Right renal cortex interstitium (tissue), 3 donors: ENCODE measurements at regions not wholly inside any gene's neighbourhood (a gene's known extent, or its start where the extent isn't known, plus 50 kb on each side); places are given as distances from the start of the nearest gene placed in this dataset.

Experiments
- DNase-seq, 3 donors: peaks; one replicate each; pipeline ENCODE4 v3.0.0-alpha.2; 2013; ENCODE audit warnings: low read depth in 3 of 3, low spot score in 2 of 3

- no peak for DNase-seq
Measured at GRCh38 chr13:105059786-105060185, 1475.7 kb downstream of the EFNB2 start.

- no peak for DNase-seq
Measured at GRCh38 chr13:105058517-105058916, 1476.9 kb downstream of the EFNB2 start.

- DNase-seq: no peak
Measured at GRCh38 chr13:105052711-105053110, 1482.8 kb downstream of the EFNB2 start.

GRCh38 chr13:105050686-105051085 is 1484.8 kb downstream of the EFNB2 start:
- DNase-seq: no peak

GRCh38 chr13:105048677-105049076 is 1486.8 kb downstream of the EFNB2 start:
- DNase-seq: no peak

GRCh38 chr13:105047676-105048295 is 1487.7 kb downstream of the EFNB2 start:
- no peak for DNase-seq

- DNase-seq: no peak
Measured at GRCh38 chr13:105037110-105037509, 1498.4 kb downstream of the EFNB2 start.

- DNase-seq: no peak
Measured at GRCh38 chr13:105035092-105035491, 1500.4 kb downstream of the EFNB2 start.

- no peak for DNase-seq
Measured at GRCh38 chr13:105033999-105034398, 1501.5 kb downstream of the EFNB2 start.

GRCh38 chr13:105031306-105031705 is 1504.2 kb downstream of the EFNB2 start:
- DNase-seq: no peak

- no peak for DNase-seq
Measured at GRCh38 chr13:105030851-105031250, 1504.6 kb downstream of the EFNB2 start.

- no peak for DNase-seq
Measured at GRCh38 chr13:105019073-105019472, 1516.4 kb downstream of the EFNB2 start.

- no peak for DNase-seq
Measured at GRCh38 chr13:105016266-105016665, 1519.2 kb downstream of the EFNB2 start.

- DNase-seq: no peak
Measured at GRCh38 chr13:105008604-105009003, 1526.9 kb downstream of the EFNB2 start.

GRCh38 chr13:105007166-105007808 is 1528.2 kb downstream of the EFNB2 start:
- DNase-seq: no peak

- no peak for DNase-seq
Measured at GRCh38 chr13:104996022-104996421, 1539.4 kb downstream of the EFNB2 start.

- no peak for DNase-seq
Measured at GRCh38 chr13:104993708-104994107, 1541.8 kb downstream of the EFNB2 start.

GRCh38 chr13:104987621-104988020 is 1547.8 kb downstream of the EFNB2 start:
- DNase-seq: no peak

- peak in 2 of 3 donors; percentile 27 to 32 for DNase-seq
Measured at GRCh38 chr13:104984296-104984818, 1551.1 kb downstream of the EFNB2 start.

- no peak for DNase-seq
Measured at GRCh38 chr13:104983601-104984000, 1551.9 kb downstream of the EFNB2 start.

GRCh38 chr13:104980586-104980985 is 1554.9 kb downstream of the EFNB2 start:
- DNase-seq: no peak

GRCh38 chr13:104979281-104980030 is 1556.0 kb downstream of the EFNB2 start:
- no peak for DNase-seq
